ENCODE measurements at regions not wholly inside any gene's neighbourhood (a gene's known extent, or its start where the extent isn't known, plus 50 kb on each side); places are given as distances from the start of the nearest gene placed in this dataset.

GRCh38 chr9:1210954-1211353 is 160.8 kb downstream of the DMRT2 start:
- TF ChIP-seq CTCF (IDR thresholded peaks at IDR 0.05; ENCODE audit: unreplicated experiment), result no peak
- Mint-ChIP-seq H3K27me3 (ENCODE audit: low read depth) (peaks cover 1% of the 10 kb centered on the region), H3K4me1 (peaks cover 4% of the 10 kb centered on the region), H3K4me3 (no peak overlapping the region), H3K36me3 (no peaks in the 10 kb centered on the region), H3K27ac (no peak overlapping the region), H3K9me3 (peaks cover 6% of the 10 kb centered on the region)
- no peak for DNase-seq (ENCODE audit: low spot score in 2 of 2, unreplicated experiment in 2 of 2)

DNA sequence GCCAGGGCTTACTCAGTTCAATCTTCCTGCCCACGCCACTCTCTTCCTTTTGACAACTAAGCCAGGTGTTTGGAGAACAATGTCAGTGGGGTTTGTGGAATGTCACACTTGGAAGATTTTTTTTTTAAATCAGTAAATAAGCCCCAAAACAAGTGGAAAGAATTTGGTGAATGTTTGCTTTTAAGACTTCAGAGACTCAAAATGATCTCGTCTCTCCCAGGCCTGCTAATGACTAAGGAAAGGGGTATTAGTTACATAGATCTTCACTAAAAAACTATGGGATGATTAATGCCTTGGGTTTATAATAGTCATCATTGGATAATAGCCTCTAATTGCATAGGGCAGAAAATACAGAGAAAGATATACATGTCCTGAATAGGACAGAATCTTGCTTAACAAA is 166.4 kb downstream of the DMRT2 start:
- Mint-ChIP-seq H3K27ac (no peak overlapping the region), H3K27me3 (ENCODE audit: low read depth) (no peaks in the 10 kb centered on the region), H3K9me3 (no peaks in the 10 kb centered on the region), H3K4me3 (no peak overlapping the region), H3K36me3 (no peaks in the 10 kb centered on the region), H3K4me1 (peaks cover 1% of the 10 kb centered on the region)
- TF ChIP-seq CTCF (IDR thresholded peaks at IDR 0.05; ENCODE audit: unreplicated experiment), result no peak
- no peak for DNase-seq (ENCODE audit: low spot score in 2 of 2, unreplicated experiment in 2 of 2)

DNA sequence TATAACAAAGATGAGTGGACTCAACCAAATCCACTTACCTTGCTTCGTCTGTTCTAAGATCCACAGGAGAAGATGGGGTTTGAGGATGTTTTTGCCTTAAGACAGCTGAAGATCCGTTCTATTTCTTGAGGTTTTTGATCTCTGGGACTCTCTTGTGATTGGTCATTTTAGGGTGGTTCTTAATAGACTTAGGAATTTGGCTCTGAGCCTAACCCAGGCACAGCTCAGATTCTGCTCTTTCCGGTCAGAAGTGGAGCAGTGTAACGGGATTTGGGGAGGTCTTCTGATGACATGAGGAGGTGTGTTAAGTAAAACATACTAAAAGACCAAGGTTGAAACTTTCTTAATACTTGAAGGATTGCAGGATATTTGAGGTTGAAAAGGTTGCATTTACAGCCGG is 166.9 kb downstream of the DMRT2 start:
- Mint-ChIP-seq H3K27me3 (ENCODE audit: low read depth) (no peaks in the 10 kb centered on the region), H3K36me3 (no peaks in the 10 kb centered on the region), H3K9me3 (no peaks in the 10 kb centered on the region), H3K27ac (no peak overlapping the region), H3K4me1 (peaks cover 1% of the 10 kb centered on the region), H3K4me3 (no peak overlapping the region)
- DNase-seq (ENCODE audit: low spot score in 2 of 2, unreplicated experiment in 2 of 2), result no peak
- TF ChIP-seq CTCF (IDR thresholded peaks at IDR 0.05; ENCODE audit: unreplicated experiment), result no peak

- no peaks in the 10 kb centered on the region for H3K9me3 Mint-ChIP-seq
- H3K4me3 Mint-ChIP-seq, result no peak overlapping the region
- H3K36me3 Mint-ChIP-seq, result no peaks in the 10 kb centered on the region
- no peaks in the 10 kb centered on the region for H3K27me3 Mint-ChIP-seq (ENCODE audit: low read depth)
- no peak for TF ChIP-seq CTCF (IDR thresholded peaks at IDR 0.05; ENCODE audit: unreplicated experiment)
- H3K27ac Mint-ChIP-seq, result no peak overlapping the region
- no peak for DNase-seq (ENCODE audit: low spot score in 2 of 2, unreplicated experiment in 2 of 2)
- peaks cover 1% of the 10 kb centered on the region for H3K4me1 Mint-ChIP-seq
Observed at GRCh38 chr9:1219284-1219683, 169.1 kb downstream of the DMRT2 start.

DNA sequence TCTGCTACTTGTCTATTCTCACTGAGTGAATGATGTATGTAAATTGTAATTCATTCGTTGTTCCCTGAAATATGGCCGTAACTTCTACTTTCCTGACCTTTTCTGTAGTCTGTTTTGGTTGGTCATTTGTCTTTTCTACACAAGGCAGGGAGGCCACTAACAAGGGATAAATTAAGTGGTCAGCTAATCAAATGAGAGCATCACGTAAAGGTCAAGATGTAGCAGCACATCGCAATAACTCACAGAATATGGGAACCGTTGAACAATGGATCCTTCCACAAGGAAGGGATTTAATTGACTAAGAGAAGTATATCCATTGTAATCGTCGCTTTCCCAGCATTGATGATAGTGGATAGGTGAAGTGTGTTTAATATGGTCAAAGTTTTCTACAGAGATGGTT is 171.1 kb downstream of the DMRT2 start:
- DNase-seq (ENCODE audit: low spot score in 2 of 2, unreplicated experiment in 2 of 2), result no peak
- no peak overlapping the region for H3K4me3 Mint-ChIP-seq
- H3K27me3 Mint-ChIP-seq (ENCODE audit: low read depth), result no peaks in the 10 kb centered on the region
- peaks cover 1% of the 10 kb centered on the region for H3K4me1 Mint-ChIP-seq
- no peak overlapping the region for H3K27ac Mint-ChIP-seq
- H3K9me3 Mint-ChIP-seq, result no peaks in the 10 kb centered on the region
- no peaks in the 10 kb centered on the region for H3K36me3 Mint-ChIP-seq
- no peak for TF ChIP-seq CTCF (IDR thresholded peaks at IDR 0.05; ENCODE audit: unreplicated experiment)

- DNase-seq (ENCODE audit: low spot score in 2 of 2, unreplicated experiment in 2 of 2), result no peak
- Mint-ChIP-seq H3K27ac (no peak overlapping the region), H3K9me3 (no peaks in the 10 kb centered on the region), H3K36me3 (no peaks in the 10 kb centered on the region), H3K4me1 (no peaks in the 10 kb centered on the region), H3K27me3 (ENCODE audit: low read depth) (no peaks in the 10 kb centered on the region), H3K4me3 (no peak overlapping the region)
- TF ChIP-seq CTCF (IDR thresholded peaks at IDR 0.05; ENCODE audit: unreplicated experiment), result no peak
Observed at GRCh38 chr9:1222511-1222910, 172.4 kb downstream of the DMRT2 start.

Data from mesothelial cell of epicardium (in vitro differentiated cells).